Choroid plexus epithelial cell (primary cell): ENCODE measurements at regions not wholly inside any gene's neighbourhood (a gene's known extent, or its start where the extent isn't known, plus 50 kb on each side); places are given as distances from the start of the nearest gene placed in this dataset.

ENCODE experiments used
- DNase-seq: peaks from one replicate; pipeline ENCODE4 v3.0.0-alpha.2; 2010; ENCODE audit warnings: low read depth
- H3K4me3 ChIP-seq: 2 replicates; pipeline ENCODE4 v1.5.1; 2011; ENCODE audit warnings: low read depth, mild to moderate bottlenecking, control low read depth, low read length, moderate library complexity
- TF ChIP-seq, protein P1 (sequence below): conservative IDR thresholded peaks from 2 replicates; pipeline ENCODE4 v1.5.1; 2011; ENCODE audit warnings: low read depth, mild to moderate bottlenecking, control low read depth, inconsistent platforms, low read length, moderate library complexity

DNA sequence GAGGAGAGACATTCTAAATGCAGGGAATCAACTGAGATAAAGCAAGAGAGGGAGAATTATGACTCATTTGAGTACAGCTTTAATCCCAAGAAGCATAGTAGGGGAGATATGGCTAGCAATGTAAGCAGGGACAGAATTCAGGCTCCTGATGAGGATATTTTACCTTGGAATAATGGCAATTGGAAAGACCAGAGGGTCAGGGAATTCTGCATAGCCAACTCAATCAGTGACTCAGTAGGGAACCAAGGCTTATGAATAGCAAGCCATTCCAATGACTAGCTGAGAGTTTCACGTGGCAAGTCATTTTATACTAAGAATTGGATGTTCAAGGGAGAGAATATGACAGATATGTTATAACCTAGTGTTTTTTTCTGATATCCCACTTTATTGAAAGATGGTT is 563.8 kb upstream of the NETO1 start:
- H3K4me3 ChIP-seq = no peak overlapping the region
- DNase-seq = no peak
- TF ChIP-seq, protein P1, sequence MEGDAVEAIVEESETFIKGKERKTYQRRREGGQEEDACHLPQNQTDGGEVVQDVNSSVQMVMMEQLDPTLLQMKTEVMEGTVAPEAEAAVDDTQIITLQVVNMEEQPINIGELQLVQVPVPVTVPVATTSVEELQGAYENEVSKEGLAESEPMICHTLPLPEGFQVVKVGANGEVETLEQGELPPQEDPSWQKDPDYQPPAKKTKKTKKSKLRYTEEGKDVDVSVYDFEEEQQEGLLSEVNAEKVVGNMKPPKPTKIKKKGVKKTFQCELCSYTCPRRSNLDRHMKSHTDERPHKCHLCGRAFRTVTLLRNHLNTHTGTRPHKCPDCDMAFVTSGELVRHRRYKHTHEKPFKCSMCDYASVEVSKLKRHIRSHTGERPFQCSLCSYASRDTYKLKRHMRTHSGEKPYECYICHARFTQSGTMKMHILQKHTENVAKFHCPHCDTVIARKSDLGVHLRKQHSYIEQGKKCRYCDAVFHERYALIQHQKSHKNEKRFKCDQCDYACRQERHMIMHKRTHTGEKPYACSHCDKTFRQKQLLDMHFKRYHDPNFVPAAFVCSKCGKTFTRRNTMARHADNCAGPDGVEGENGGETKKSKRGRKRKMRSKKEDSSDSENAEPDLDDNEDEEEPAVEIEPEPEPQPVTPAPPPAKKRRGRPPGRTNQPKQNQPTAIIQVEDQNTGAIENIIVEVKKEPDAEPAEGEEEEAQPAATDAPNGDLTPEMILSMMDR = no peak

DNA sequence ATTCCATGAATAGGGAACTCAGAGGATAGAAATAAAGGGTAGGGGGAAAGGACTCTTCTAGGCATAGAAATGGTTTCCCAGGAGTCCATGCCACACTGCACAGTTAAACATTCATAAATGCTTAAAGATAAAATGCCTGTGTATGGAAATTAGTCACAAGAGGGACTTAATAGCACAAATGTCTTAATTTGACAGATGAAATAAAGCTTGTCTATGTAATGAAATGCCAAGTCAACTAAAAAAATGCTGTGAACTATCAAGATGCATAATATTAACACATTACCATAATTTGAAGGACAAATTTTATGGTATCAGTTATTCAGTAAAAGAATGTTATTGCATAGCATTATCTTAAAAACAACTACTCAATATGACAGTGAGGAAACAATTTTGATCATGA is 553.2 kb upstream of the NETO1 start:
- TF ChIP-seq, protein P1 = no peak
- no peak for DNase-seq
- H3K4me3 ChIP-seq = no peak overlapping the region

DNA sequence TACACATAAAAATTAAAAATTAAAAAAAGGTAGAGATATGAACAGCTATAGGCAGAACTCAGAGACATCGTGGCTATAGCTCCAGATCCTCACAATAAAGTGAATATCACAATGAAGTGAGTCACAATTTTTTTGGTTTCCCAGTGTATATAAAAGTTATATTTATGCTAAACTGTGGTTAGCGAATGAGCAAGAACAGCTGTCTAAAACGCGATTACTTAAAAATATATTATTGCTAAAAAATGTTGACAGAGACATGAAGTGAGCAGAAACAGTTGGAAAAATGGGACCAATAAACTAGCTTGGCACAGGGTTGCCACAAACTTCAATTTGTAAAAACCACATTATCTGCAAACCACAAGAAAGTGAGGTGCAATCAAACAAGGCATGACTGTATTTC is 551.7 kb upstream of the NETO1 start:
- no peak for DNase-seq
- TF ChIP-seq, protein P1 = no peak
- no peak overlapping the region for H3K4me3 ChIP-seq

DNA sequence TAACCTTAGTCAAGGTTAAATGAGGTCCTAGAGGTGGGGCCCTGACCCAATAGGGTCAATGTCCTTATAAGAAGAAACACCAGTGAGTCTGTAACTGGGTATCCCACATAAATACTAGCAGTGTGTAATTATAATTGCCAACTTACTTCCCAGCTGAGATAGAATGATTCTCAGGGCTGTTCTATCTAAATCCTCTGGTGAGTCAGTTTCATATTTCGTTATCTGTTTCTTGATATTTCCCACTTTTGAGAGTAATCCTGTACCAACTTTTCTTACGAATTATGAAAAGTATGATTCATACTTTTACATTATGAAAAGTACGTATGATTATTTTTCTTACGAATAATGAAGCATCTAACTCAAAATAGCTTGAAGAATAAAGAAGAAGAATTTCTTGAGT is 546.8 kb upstream of the NETO1 start:
- DNase-seq = peak; percentile 18
- no peak overlapping the region for H3K4me3 ChIP-seq
- TF ChIP-seq, protein P1 = no peak

DNA sequence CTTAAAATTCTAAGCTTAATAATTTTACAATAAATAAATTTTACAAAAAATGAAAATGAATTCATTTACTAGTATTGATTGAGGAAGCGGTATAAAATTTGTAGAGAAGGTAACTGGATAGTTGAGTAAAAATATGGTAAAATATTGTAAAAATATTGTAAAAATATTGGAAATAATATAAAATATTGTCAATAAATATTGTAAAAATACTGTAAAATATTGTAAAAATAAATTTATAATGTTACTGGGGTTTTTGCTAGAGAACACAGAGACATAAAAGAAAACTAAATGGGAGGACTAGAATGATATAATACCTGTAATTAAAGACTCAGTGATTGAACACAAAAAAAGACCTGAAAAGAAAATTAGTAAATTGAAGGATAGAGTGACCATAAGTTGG is 546.3 kb upstream of the NETO1 start:
- DNase-seq = no peak
- TF ChIP-seq, protein P1 = no peak
- no peak overlapping the region for H3K4me3 ChIP-seq

DNA sequence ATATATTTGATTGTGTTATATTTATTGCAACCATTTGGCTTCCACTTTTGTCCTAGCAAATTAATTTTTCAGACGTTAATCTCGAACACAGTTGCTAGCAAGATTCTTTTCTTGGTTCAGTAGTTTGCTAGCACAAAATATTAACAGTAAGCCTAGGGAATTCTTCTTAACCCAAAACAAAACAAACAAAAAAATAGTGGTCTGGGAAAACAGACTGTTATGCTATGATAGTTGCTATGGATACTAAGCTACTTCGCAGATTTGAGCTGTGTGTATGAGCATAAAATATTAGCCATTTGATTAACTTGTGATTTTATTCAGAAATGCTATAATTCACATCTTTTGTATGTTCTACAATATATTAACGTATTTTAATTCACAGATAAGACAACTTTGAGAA is 541.5 kb upstream of the NETO1 start:
- peak; percentile 56 for DNase-seq
- H3K4me3 ChIP-seq = no peak overlapping the region
- TF ChIP-seq, protein P1 = no peak

DNA sequence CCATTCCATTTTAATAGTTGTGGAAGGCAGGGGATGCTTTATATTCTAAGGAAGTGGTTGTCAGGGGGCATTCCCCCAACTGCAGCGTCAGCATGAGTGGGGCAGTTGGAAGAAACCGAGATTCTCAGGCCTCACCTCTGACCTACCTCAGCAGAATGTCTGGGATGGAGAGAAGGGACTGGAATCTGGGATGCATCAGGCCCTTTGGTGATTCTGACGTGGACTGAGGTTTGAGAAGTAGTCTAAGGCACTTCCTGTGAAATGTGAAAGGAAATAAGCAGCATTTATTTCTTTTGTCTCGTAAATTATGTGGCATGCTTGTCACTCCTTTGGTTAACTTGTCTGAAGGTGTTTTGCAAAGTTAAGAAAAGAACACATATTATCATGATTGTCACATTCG is 540.7 kb upstream of the NETO1 start:
- peak; percentile 35 for DNase-seq
- TF ChIP-seq, protein P1 = no peak
- H3K4me3 ChIP-seq = no peak overlapping the region
